ENCODE measurements at regions not wholly inside any gene's neighbourhood (a gene's known extent, or its start where the extent isn't known, plus 50 kb on each side); places are given as distances from the start of the nearest gene placed in this dataset.
"Not testable (repeated sequence)": the region's sequence is repeated elsewhere in the genome, so short reads cannot be mapped to it uniquely, and the experiment has no call there.

- FAIRE-seq (no peak), DNase-seq (ENCODE audit: insufficient read length, low spot score) (no peak)
- TF ChIP-seq, protein P1, sequence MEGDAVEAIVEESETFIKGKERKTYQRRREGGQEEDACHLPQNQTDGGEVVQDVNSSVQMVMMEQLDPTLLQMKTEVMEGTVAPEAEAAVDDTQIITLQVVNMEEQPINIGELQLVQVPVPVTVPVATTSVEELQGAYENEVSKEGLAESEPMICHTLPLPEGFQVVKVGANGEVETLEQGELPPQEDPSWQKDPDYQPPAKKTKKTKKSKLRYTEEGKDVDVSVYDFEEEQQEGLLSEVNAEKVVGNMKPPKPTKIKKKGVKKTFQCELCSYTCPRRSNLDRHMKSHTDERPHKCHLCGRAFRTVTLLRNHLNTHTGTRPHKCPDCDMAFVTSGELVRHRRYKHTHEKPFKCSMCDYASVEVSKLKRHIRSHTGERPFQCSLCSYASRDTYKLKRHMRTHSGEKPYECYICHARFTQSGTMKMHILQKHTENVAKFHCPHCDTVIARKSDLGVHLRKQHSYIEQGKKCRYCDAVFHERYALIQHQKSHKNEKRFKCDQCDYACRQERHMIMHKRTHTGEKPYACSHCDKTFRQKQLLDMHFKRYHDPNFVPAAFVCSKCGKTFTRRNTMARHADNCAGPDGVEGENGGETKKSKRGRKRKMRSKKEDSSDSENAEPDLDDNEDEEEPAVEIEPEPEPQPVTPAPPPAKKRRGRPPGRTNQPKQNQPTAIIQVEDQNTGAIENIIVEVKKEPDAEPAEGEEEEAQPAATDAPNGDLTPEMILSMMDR (IDR thresholded peaks at IDR 0.05; ENCODE audit: insufficient read depth, missing control alignments) = no peak
These were observed 399.2 kb downstream of the IPO8 start for GRCh38 chr12:30296486-30296885.

GRCh38 chr12:30286345-30286926, 409.2 kb downstream of the IPO8 start:
- FAIRE-seq (peak; percentile 77), DNase-seq (ENCODE audit: insufficient read length, low spot score) (no peak)
- TF ChIP-seq, protein P1 (IDR thresholded peaks at IDR 0.05; ENCODE audit: insufficient read depth, missing control alignments) = peak; percentile 65

DNA sequence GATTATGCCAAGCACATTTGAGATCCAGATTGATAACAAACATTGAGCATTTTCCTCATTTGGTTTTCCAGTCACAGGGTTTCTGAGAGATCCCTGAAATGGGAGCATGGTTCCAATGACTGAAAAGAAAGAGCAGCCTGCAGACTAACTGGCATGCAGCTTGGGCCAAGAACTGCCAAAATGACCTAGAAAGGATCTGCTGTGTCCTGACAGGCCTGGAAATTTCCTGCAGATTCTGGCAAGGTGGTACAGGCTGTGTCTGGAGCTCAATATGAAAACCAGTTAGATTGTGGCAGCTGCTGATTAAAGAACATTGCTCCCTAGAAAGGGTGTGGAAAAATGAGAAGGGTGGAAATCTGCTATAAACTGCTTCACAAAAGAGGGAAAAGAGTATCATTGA, 417.3 kb downstream of the IPO8 start:
- no peak for FAIRE-seq
- no peak for DNase-seq (ENCODE audit: insufficient read length, low spot score)
- TF ChIP-seq, protein P1 (IDR thresholded peaks at IDR 0.05; ENCODE audit: insufficient read depth, missing control alignments) = no peak

DNA sequence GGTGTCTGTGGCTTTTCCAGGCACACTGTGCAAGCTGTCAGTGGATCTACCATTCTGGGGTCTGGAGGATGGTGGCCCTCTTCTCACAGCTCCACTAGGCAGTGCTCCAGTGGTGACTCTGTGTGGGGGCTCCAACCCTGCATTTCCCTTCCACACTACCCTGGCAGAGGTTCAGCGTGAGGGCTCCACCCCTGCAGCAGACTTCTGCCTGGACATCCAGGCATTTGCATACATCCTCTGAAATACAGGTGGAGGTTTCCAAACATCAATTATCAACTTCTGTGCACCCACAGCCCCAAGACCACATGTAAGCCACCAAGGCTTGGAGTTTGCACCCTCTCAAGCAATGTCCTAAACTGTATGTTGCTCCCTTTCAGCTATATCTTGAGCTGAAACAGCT, 423.2 kb downstream of the IPO8 start:
- not testable (repeated sequence) for DNase-seq (ENCODE audit: insufficient read length, low spot score); FAIRE-seq

GRCh38 chr12:30269496-30269895, 426.2 kb downstream of the IPO8 start:
- FAIRE-seq (no peak), DNase-seq (ENCODE audit: insufficient read length, low spot score) (no peak)
- TF ChIP-seq, protein P1 (IDR thresholded peaks at IDR 0.05; ENCODE audit: insufficient read depth, missing control alignments) = no peak

GRCh38 chr12:30268041-30268440, 427.6 kb downstream of the IPO8 start:
- DNase-seq (ENCODE audit: insufficient read length, low spot score) = no peak
- TF ChIP-seq, protein P1 (IDR thresholded peaks at IDR 0.05; ENCODE audit: insufficient read depth, missing control alignments) = no peak
- no peak for FAIRE-seq

GRCh38 chr12:30263434-30263833, 432.2 kb downstream of the IPO8 start:
- no peak for FAIRE-seq
- TF ChIP-seq, protein P1 (IDR thresholded peaks at IDR 0.05; ENCODE audit: insufficient read depth, missing control alignments) = no peak
- DNase-seq (ENCODE audit: insufficient read length, low spot score) = no peak

- TF ChIP-seq, protein P1 (IDR thresholded peaks at IDR 0.05; ENCODE audit: insufficient read depth, missing control alignments) = no peak
- no peak for FAIRE-seq
These were observed 438.1 kb downstream of the IPO8 start for GRCh38 chr12:30257618-30258017.

More at GRCh38 chr12:30257618-30258017, 438.1 kb downstream of the IPO8 start:
- DNase-seq (ENCODE audit: insufficient read length, low spot score) = no peak
